ENCODE measurements at regions not wholly inside any gene's neighbourhood (a gene's known extent, or its start where the extent isn't known, plus 50 kb on each side); places are given as distances from the start of the nearest gene placed in this dataset.

DNA sequence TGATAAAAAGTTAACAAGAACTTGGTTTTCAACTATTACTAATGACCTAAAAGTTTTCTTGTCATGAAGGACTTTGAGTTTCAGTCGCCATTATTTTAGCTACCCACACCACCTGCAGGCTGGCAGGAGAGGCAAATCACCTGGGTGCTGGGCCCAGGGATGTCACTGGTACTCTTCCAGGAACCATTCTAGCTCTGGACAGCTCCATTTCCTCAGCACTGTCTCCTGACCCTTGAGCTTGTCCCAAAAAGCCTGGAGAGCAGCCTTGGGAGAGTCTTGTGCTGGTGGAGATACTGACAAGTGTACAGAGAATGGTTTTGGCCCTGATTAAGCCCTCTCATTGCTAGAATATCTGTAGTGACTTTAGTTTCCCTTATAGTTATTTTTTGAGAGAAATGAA, 1924.1 kb upstream of the WWC1 start:
- intact Hi-C loops (cut with DNase I), result no loop called here
- no peaks in the 10 kb centered on the region for H3K9me3 ChIP-seq
- DNase-seq, result no peak
- no peaks in the 10 kb centered on the region for H3K36me3 ChIP-seq
- no peak overlapping the region for H3K4me3 ChIP-seq
- ATAC-seq, result no peak
- TF ChIP-seq, protein P1, sequence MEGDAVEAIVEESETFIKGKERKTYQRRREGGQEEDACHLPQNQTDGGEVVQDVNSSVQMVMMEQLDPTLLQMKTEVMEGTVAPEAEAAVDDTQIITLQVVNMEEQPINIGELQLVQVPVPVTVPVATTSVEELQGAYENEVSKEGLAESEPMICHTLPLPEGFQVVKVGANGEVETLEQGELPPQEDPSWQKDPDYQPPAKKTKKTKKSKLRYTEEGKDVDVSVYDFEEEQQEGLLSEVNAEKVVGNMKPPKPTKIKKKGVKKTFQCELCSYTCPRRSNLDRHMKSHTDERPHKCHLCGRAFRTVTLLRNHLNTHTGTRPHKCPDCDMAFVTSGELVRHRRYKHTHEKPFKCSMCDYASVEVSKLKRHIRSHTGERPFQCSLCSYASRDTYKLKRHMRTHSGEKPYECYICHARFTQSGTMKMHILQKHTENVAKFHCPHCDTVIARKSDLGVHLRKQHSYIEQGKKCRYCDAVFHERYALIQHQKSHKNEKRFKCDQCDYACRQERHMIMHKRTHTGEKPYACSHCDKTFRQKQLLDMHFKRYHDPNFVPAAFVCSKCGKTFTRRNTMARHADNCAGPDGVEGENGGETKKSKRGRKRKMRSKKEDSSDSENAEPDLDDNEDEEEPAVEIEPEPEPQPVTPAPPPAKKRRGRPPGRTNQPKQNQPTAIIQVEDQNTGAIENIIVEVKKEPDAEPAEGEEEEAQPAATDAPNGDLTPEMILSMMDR (IDR thresholded peaks at IDR 0.05), result no peak
- no peaks in the 10 kb centered on the region for H3K4me1 ChIP-seq
- H3K27me3 ChIP-seq, result no peaks in the 10 kb centered on the region
- H3K27ac ChIP-seq, result no peak overlapping the region

DNA sequence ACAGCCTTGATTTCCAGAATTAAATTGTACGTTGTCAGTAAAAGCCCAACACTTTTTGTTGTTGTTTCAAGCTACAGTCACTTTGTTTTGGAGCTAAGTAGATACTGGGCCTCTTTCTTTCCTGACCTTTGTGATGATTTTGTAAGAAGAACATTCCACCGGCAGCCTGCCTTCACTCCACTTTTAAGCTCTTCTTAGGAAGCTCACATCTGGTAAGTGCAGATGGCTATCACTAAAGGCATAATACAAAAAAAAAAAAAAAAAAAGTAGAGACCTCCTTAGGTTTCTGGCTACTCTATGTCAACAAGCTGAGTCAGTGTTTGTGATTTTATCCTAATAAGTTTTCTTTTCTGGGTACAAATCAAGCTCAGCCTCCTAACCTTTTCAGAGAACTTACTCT, 1922.1 kb upstream of the WWC1 start:
- Histone ChIP-seq H3K27ac (no peak overlapping the region), H3K27me3 (no peaks in the 10 kb centered on the region), H3K36me3 (no peaks in the 10 kb centered on the region), H3K4me1 (no peaks in the 10 kb centered on the region), H3K4me3 (no peak overlapping the region), H3K9me3 (no peaks in the 10 kb centered on the region)
- TF ChIP-seq, protein P1 (IDR thresholded peaks at IDR 0.05), result no peak
- ATAC-seq, result no peak
- DNase-seq, result no peak
- intact Hi-C loops (cut with DNase I), result no loop called here

DNA sequence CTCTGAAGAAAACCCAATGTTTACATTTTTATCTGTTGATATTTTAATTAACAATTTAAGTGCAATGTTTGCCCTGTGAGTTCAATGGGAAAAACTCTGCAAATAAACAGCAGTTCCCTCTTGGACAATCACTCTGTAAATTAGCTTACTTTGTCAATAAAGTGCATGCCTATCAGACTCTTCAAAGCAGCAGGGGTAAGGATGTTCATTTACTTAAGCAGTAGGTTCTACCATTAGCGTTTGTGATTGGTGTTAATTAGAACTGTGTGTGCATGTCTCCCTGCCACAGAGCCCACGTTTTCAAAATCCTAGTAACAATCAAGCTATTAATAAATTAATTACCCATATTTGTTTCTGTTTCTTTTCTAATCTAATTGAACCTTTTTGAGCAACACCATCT, 1921.6 kb upstream of the WWC1 start:
- Histone ChIP-seq H3K9me3 (no peaks in the 10 kb centered on the region), H3K4me1 (no peaks in the 10 kb centered on the region), H3K36me3 (no peaks in the 10 kb centered on the region), H3K27ac (no peak overlapping the region), H3K4me3 (no peak overlapping the region), H3K27me3 (no peaks in the 10 kb centered on the region)
- TF ChIP-seq, protein P1 (IDR thresholded peaks at IDR 0.05), result no peak
- DNase-seq, result no peak
- intact Hi-C loops (cut with DNase I), result no loop called here
- no peak for ATAC-seq

DNA sequence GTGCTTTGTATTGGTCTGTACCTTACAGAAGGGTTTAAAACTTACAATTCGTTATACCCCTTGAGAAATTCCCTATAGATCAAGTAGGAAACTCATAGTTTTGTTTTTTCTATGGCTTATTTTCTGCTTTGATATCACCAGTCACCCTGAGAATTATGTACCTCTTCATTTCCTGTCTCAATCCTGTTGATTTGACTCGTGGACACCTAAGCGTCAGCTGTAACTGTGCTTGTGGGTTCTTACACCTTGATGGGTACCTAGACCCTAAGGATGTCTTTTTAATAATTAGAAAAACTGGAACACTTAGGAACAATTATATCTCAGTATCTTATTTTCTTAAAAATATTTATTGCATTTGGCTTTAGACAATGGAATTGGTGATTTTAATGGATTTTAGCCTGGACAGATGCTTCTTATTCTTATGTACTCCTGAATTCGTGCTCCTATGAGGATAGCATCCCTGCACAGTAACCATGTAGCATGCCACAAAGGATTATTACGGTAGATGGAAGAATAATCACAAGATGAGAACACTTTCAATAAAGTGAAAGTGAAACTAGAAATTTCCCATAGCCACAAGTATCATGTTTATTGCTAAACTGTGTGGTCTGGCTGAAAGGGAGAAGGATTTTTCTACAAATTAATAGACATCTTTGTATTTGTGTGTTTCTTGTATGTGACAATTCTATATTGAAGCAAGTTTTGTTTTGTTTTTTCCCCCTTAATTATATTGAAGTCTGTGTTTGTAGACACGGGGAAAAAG, 1920.3 kb upstream of the WWC1 start:
- no peaks in the 10 kb centered on the region for H3K27me3 ChIP-seq
- no peak overlapping the region for H3K27ac ChIP-seq
- no peaks in the 10 kb centered on the region for H3K9me3 ChIP-seq
- no peak overlapping the region for H3K4me3 ChIP-seq
- TF ChIP-seq, protein P1 (IDR thresholded peaks at IDR 0.05), result no peak
- intact Hi-C loops (cut with DNase I), result no loop called here
- no peaks in the 10 kb centered on the region for H3K4me1 ChIP-seq
- H3K36me3 ChIP-seq, result no peaks in the 10 kb centered on the region
- DNase-seq (no peak), ATAC-seq (no peak)

DNA sequence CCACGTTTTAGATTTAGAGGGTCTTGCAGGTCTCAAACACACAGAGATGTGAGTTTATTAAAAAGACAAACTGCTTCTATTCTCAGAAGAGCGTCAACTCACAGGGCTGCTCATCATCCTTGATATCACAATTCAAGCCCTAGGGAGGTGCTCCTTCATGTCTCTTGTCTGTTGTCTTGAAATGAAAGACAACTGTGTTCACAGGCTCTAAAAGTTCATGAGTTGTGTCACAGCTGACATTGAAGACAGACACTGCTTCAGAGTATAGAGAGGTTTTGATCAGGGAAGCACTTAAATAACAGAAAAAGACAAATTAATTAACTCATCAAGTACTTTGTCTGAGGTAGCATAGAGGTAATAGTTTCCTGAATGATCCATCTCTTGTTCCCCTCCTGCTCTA, 1917.6 kb upstream of the WWC1 start:
- TF ChIP-seq, protein P1 (IDR thresholded peaks at IDR 0.05), result no peak
- no peaks in the 10 kb centered on the region for H3K9me3 ChIP-seq
- no peaks in the 10 kb centered on the region for H3K4me1 ChIP-seq
- no peak overlapping the region for H3K27ac ChIP-seq
- DNase-seq (no peak), ATAC-seq (no peak)
- H3K4me3 ChIP-seq, result no peak overlapping the region
- intact Hi-C loops (cut with DNase I), result no loop called here
- no peaks in the 10 kb centered on the region for H3K36me3 ChIP-seq
- H3K27me3 ChIP-seq, result no peaks in the 10 kb centered on the region

DNA sequence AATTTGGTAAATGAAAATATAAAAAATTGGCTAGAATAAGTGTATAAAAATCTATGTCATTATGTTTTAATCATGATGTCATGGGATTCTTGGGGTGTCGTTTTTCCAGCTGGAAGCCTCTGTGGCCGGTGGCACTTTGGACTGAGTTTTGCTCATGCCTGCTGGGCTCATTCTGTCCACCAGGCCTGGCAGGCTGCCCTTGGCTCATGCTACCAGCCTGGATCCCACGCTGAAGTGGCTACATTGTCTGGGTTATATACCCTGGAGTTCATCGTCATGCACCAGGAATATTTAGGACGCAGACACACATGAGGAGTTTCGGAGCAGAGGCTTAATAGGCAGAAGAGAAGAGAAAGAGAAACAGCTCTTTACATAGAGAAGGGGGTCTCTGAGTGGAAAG, 1913.7 kb upstream of the WWC1 start:
- Histone ChIP-seq H3K27ac (no peak overlapping the region), H3K27me3 (no peaks in the 10 kb centered on the region), H3K4me3 (no peak overlapping the region), H3K36me3 (no peaks in the 10 kb centered on the region), H3K4me1 (no peaks in the 10 kb centered on the region), H3K9me3 (no peaks in the 10 kb centered on the region)
- DNase-seq (no peak), ATAC-seq (no peak)
- TF ChIP-seq, protein P1 (IDR thresholded peaks at IDR 0.05), result no peak
- intact Hi-C loops (cut with DNase I), result no loop called here

Measured in upper lobe of right lung (tissue), 1 donor.